GM23338 (cell line): ENCODE measurements at regions not wholly inside any gene's neighbourhood (a gene's known extent, or its start where the extent isn't known, plus 50 kb on each side); places are given as distances from the start of the nearest gene placed in this dataset.

Experiments used
- ATAC-seq: fragments of 200-7000 bp; cut with Tn5 transposase; 3 replicates; pipeline ENCODE4 v1.9.1; 2020
- DNase-seq: peaks from one replicate; pipeline ENCODE4 v3.0.0-alpha.2; 2015; ENCODE audit warnings: low spot score
- H2AFZ ChIP-seq: fragments of 200-600 bp; sonication (generic); 2 replicates; pipeline ENCODE4 v1.8.0; 2016; ENCODE audit warnings: antibody characterized with exemption, mild to moderate bottlenecking, moderate library complexity
- H3F3A ChIP-seq: fragments of 200-600 bp; sonication (generic); replicated peaks from 2 replicates; pipeline ENCODE4 v1.8.0; 2017; ENCODE audit warnings: antibody characterized with exemption, mixed run types, low read depth
- H3K27ac ChIP-seq: fragments of 200-600 bp; sonication (generic); 2 replicates; pipeline ENCODE4 v1.6.1; 2016; ENCODE audit warnings: low read depth
- H3K27me3 ChIP-seq: fragments of 200-600 bp; sonication (generic); 2 replicates; pipeline ENCODE4 v1.8.0; 2016; ENCODE audit warnings: mild to moderate bottlenecking, mixed run types, moderate library complexity; ENCODE audit not compliant: insufficient read depth
- H3K36me3 ChIP-seq: fragments of 200-600 bp; sonication (generic); 2 replicates; pipeline ENCODE4 v1.8.0; 2016; ENCODE audit warnings: mild to moderate bottlenecking; ENCODE audit not compliant: insufficient read depth
- H3K4me1 ChIP-seq: fragments of 200-600 bp; sonication (generic); 2 replicates; pipeline ENCODE4 v1.8.0; 2016; ENCODE audit warnings: mild to moderate bottlenecking, moderate library complexity; ENCODE audit not compliant: insufficient read depth
- H3K4me2 ChIP-seq: fragments of 200-600 bp; sonication (generic); 2 replicates; pipeline ENCODE4 v1.7.1; 2017; ENCODE audit warnings: mixed run types
- H3K4me3 ChIP-seq: fragments of 200-600 bp; sonication (generic); 2 replicates; pipeline ENCODE4 v1.6.1; 2016; ENCODE audit warnings: mixed run types
- H3K79me2 ChIP-seq: fragments of 200-600 bp; sonication (generic); replicated peaks from 2 replicates; pipeline ENCODE4 v1.8.0; 2017; ENCODE audit warnings: mild to moderate bottlenecking; ENCODE audit not compliant: insufficient read depth
- H3K9me2 ChIP-seq: fragments of 200-600 bp; sonication (generic); 2 replicates; pipeline ENCODE4 v1.8.0; 2017; ENCODE audit not compliant: insufficient read depth
- H4K20me1 ChIP-seq: fragments of 200-600 bp; sonication (generic); replicated peaks from 2 replicates; pipeline ENCODE4 v1.8.0; 2017; ENCODE audit warnings: mild to moderate bottlenecking; ENCODE audit not compliant: insufficient read depth
- H3K27ac Mint-ChIP-seq: 2 replicates; pipeline ENCODE4 v1.8.0; 2020; ENCODE audit warnings: inconsistent platforms, mild to moderate bottlenecking, moderate library complexity, mixed read lengths
- H3K27me3 Mint-ChIP-seq: 3 replicates; pipeline ENCODE4 v1.8.0; 2022; ENCODE audit warnings: low read depth, mild to moderate bottlenecking, moderate library complexity, mixed read lengths, inconsistent platforms; ENCODE audit not compliant: insufficient read depth, poor library complexity
- H3K36me3 Mint-ChIP-seq: 3 replicates; pipeline ENCODE4 v1.8.0; 2021; ENCODE audit warnings: low read depth, mild to moderate bottlenecking, inconsistent platforms, moderate library complexity, mixed read lengths
- H3K4me1 Mint-ChIP-seq: 3 replicates; pipeline ENCODE4 v1.8.0; 2020; ENCODE audit warnings: mild to moderate bottlenecking, inconsistent platforms, mixed read lengths
- H3K4me3 Mint-ChIP-seq: 3 replicates; pipeline ENCODE4 v1.8.0; 2021; ENCODE audit warnings: moderate library complexity, mild to moderate bottlenecking, inconsistent platforms, mixed read lengths
- H3K9me3 Mint-ChIP-seq: 3 replicates; pipeline ENCODE4 v1.8.0; 2020; ENCODE audit warnings: moderate library complexity, mild to moderate bottlenecking, inconsistent platforms, mixed read lengths
- CREB1 ChIP-seq: fragments of 250-450 bp; sonication (Bioruptor Pico); IDR thresholded peaks from 2 replicates; pipeline ENCODE4 v1.5.0; 2020; ENCODE audit warnings: low read depth, mild to moderate bottlenecking, moderate library complexity
- EZH2phosphoT487 ChIP-seq: fragments of 200-600 bp; sonication (generic); IDR thresholded peaks from one replicate; pipeline ENCODE4 v1.8.1; 2018; ENCODE audit warnings: antibody characterized with exemption; ENCODE audit not compliant: unreplicated experiment
- JUNB ChIP-seq: IDR thresholded peaks from one replicate; pipeline ENCODE4 v1.6.1; 2016; ENCODE audit warnings: antibody characterized with exemption; ENCODE audit not compliant: unreplicated experiment
- NANOG ChIP-seq: IDR thresholded peaks from 2 replicates; pipeline ENCODE4 v1.6.1; 2016; ENCODE audit warnings: antibody characterized with exemption, borderline replicate concordance
- POLR2AphosphoS5 ChIP-seq: IDR thresholded peaks from 2 replicates; pipeline ENCODE4 v1.6.1; 2016; ENCODE audit warnings: antibody characterized with exemption, low read depth
- REST ChIP-seq: IDR thresholded peaks from one replicate; pipeline ENCODE4 v1.6.1; 2018; ENCODE audit warnings: antibody characterized with exemption; ENCODE audit not compliant: unreplicated experiment
- STAT1 ChIP-seq: IDR thresholded peaks from one replicate; pipeline ENCODE4 v1.6.1; 2016; ENCODE audit warnings: antibody characterized with exemption; ENCODE audit not compliant: unreplicated experiment
- ZNF114 ChIP-seq: fragments of 250-450 bp; sonication (Bioruptor Pico); IDR thresholded peaks from 2 replicates; pipeline ENCODE4 v1.5.0; 2020; ENCODE audit warnings: mild to moderate bottlenecking, moderate library complexity
- ZNF331 ChIP-seq: fragments of 250-450 bp; sonication (Bioruptor Pico); IDR thresholded peaks from 2 replicates; pipeline ENCODE4 v1.5.0; 2020; ENCODE audit warnings: low read depth, mild to moderate bottlenecking, moderate library complexity
- ZNF462 ChIP-seq: fragments of 250-450 bp; sonication (Bioruptor Pico); IDR thresholded peaks from 2 replicates; pipeline ENCODE4 v1.5.0; 2020; ENCODE audit warnings: mild to moderate bottlenecking, moderate library complexity
- TF ChIP-seq, protein P1 (sequence below), 2 experiments: fragments of 200-600 bp in 1 of 2; sonication (generic) in 1 of 2; conservative IDR thresholded peaks; 2 replicates each; pipeline versions ENCODE4 v1.5.1 to v1.6.1; 2016 to 2017; ENCODE audit warnings: antibody characterized with exemption in 2 of 2, low read depth in 2 of 2, mild to moderate bottlenecking in 2 of 2, moderate library complexity in 1 of 2

DNA sequence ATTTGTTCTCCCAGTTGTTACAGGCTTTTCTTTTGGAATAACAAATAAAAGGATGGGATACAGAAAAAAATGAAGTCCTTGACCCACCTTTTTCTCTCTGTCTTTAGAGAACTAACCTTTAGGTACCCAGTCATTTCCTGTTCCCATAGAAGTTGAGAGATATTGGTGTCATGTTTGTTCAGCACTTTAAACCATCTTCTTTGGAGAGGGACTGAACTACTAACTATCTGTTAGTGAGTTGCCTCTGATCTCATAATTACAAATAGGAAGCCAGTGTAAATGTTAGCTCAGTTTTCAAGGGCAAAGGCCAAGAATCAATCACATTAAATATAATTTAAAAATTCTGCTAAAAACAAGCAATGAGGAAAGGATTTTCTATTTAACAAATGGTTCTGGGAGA lies 72.9 kb upstream of the DCBLD2 start (continued):
- no peak for TF ChIP-seq REST
- TF ChIP-seq ZNF114: no peak
- TF ChIP-seq, protein P1, sequence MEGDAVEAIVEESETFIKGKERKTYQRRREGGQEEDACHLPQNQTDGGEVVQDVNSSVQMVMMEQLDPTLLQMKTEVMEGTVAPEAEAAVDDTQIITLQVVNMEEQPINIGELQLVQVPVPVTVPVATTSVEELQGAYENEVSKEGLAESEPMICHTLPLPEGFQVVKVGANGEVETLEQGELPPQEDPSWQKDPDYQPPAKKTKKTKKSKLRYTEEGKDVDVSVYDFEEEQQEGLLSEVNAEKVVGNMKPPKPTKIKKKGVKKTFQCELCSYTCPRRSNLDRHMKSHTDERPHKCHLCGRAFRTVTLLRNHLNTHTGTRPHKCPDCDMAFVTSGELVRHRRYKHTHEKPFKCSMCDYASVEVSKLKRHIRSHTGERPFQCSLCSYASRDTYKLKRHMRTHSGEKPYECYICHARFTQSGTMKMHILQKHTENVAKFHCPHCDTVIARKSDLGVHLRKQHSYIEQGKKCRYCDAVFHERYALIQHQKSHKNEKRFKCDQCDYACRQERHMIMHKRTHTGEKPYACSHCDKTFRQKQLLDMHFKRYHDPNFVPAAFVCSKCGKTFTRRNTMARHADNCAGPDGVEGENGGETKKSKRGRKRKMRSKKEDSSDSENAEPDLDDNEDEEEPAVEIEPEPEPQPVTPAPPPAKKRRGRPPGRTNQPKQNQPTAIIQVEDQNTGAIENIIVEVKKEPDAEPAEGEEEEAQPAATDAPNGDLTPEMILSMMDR (conservative IDR thresholded peaks at IDR 0.05; ENCODE audit: low read depth in 2 of 2): no peak
- no peak for TF ChIP-seq POLR2AphosphoS5

DNA sequence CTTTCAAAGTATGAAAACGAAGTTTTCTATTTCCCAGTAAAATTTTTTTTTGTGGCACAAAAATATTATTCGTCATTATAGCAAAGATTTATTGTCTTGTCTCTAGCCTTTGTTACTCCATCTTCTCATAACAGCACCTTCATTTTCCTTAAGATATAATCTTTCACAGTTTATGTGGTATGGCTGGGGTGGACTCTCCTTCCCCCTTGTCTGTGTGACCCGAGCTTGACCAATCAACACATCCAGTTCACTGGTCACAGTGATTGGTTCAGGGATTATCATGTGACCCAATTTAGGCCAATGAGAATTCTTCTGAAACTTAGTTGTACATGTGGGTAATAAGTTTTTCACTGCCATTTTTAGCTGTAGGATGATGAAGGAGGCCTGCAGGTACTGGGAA lies 71.2 kb upstream of the DCBLD2 start:
- Mint-ChIP-seq H3K27me3 (peaks cover 3% of the 10 kb centered on the region), H3K9me3 (peaks cover 3% of the 10 kb centered on the region; the same call in 1 of the 3 replicates), H3K4me3 (no peak overlapping the region), H3K27ac (no peak overlapping the region), H3K4me1 (no peaks in the 10 kb centered on the region), H3K36me3 (peaks cover 2% of the 10 kb centered on the region; the same call in 1 of the 3 replicates)
- H3K4me1 ChIP-seq: no peaks in the 10 kb centered on the region
- H4K20me1 ChIP-seq: no peaks in the 10 kb centered on the region
- H3K4me3 ChIP-seq: no peak overlapping the region
- no peak overlapping the region for H3K4me2 ChIP-seq
- no peak overlapping the region for H3K27ac ChIP-seq
- ATAC-seq (no peak), DNase-seq (no peak)
- no peaks in the 10 kb centered on the region; the same call in 1 of the 2 replicates for H3K36me3 ChIP-seq
- H3K27me3 ChIP-seq: no peaks in the 10 kb centered on the region
- H3K79me2 ChIP-seq: no peaks in the 10 kb centered on the region
- 0 out of 2 replicates have a peak, but pooled peaks cover 3% of the 10 kb centered on the region for H3K9me2 ChIP-seq
- H3F3A ChIP-seq: no peaks in the 10 kb centered on the region
- no peak overlapping the region for H2AFZ ChIP-seq
- TF ChIP-seq JUNB (no peak), ZNF331 (CRISPR knock-in tag) (no peak), STAT1 (no peak), NANOG (no peak), ZNF114 (no peak), EZH2phosphoT487 (no peak), ZNF462 (CRISPR knock-in tag) (no peak), POLR2AphosphoS5 (no peak), CREB1 (no peak)
- TF ChIP-seq, protein P1 (conservative IDR thresholded peaks at IDR 0.05; ENCODE audit: low read depth in 2 of 2): no peak
